ENCODE measurements at regions not wholly inside any gene's neighbourhood (a gene's known extent, or its start where the extent isn't known, plus 50 kb on each side); places are given as distances from the start of the nearest gene placed in this dataset.

DNA sequence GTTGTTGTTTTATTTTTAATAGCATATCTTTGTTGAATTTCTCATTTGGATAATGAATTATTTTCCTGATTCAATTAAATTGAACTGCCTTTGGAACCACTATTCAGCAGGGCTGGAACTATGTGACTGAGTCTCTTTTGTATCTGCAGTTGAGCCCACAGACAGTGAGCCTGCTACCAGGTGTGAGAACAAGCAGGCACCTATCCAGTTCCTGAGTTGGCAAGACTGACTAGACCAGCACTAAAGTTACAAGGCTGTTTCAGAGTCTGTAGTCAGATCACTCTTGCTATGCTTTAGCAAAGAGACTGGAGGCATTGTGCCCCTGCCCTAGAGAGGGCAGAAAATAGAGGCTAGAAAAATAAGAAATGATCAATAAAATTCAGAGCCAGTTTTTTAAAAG is 237.3 kb upstream of the GRID2 start:
- TF ChIP-seq, protein P1, sequence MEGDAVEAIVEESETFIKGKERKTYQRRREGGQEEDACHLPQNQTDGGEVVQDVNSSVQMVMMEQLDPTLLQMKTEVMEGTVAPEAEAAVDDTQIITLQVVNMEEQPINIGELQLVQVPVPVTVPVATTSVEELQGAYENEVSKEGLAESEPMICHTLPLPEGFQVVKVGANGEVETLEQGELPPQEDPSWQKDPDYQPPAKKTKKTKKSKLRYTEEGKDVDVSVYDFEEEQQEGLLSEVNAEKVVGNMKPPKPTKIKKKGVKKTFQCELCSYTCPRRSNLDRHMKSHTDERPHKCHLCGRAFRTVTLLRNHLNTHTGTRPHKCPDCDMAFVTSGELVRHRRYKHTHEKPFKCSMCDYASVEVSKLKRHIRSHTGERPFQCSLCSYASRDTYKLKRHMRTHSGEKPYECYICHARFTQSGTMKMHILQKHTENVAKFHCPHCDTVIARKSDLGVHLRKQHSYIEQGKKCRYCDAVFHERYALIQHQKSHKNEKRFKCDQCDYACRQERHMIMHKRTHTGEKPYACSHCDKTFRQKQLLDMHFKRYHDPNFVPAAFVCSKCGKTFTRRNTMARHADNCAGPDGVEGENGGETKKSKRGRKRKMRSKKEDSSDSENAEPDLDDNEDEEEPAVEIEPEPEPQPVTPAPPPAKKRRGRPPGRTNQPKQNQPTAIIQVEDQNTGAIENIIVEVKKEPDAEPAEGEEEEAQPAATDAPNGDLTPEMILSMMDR (IDR thresholded peaks at IDR 0.05; ENCODE audit: borderline replicate concordance, extremely low read depth, low read length, poor library complexity, severe bottlenecking) = no peak
- TF ChIP-seq EZH2 (IDR thresholded peaks at IDR 0.05; ENCODE audit: borderline replicate concordance, low read depth, low read length, severe bottlenecking) = no peak
